ENCODE measurements at regions not wholly inside any gene's neighbourhood (a gene's known extent, or its start where the extent isn't known, plus 50 kb on each side); places are given as distances from the start of the nearest gene placed in this dataset.

DNA sequence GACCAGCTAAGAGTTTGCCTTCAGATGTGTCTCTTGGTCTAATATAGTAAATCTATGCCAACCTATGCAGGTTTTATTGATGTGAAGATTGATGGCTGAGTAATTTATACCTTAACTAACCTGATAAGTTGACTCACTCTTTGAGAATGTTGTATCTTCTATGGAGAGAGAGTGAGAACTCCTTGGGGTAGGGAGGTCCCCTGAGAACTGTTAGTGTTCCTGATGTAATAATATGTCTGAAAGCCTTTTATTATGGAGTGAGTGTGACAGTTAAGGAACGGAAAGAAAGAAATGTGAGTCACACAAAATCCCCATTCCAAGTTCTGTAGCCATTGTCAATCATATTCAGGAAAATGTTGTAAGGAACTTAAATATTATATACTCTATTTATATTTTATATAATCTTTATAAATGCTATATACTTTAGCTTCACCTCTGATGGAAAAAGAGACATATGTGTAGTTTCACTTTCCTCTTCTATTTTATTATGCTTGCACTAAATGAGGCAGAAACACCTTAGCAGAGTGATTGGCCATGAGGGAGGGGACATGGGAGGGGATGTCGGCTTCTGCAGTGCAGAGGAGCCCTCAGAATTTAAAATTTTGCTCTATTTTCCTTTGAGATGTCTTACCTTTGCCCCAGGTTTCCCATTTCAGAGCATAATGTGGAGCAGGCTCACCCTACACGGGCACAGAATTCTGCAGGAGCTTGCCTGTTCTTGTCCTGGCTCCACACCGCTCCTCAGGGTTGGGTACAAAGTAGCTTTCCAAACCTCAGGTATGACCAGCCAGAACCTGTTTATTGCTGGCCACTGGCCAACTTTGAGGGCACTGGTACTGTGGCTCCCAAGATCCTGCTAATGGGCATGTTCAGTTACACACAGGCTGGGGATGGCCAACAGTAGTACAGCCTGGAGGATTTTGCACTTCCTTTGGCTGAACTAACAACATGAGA, 57.7 kb downstream of the ARF6 start:
- no peak for ATAC-seq
- no peak for TF ChIP-seq TOX (CRISPR knock-in tag; IDR thresholded peaks at IDR 0.05; ENCODE audit: borderline replicate concordance)
- TF ChIP-seq CSDC2 (CRISPR knock-in tag; IDR thresholded peaks at IDR 0.05), result no peak
- TF ChIP-seq SNAI2 (CRISPR knock-in tag; IDR thresholded peaks at IDR 0.05), result no peak
- TF ChIP-seq ISL1 (CRISPR knock-in tag; IDR thresholded peaks at IDR 0.05), result no peak; the same call in 1 of the 2 replicates
- TF ChIP-seq, protein P1, sequence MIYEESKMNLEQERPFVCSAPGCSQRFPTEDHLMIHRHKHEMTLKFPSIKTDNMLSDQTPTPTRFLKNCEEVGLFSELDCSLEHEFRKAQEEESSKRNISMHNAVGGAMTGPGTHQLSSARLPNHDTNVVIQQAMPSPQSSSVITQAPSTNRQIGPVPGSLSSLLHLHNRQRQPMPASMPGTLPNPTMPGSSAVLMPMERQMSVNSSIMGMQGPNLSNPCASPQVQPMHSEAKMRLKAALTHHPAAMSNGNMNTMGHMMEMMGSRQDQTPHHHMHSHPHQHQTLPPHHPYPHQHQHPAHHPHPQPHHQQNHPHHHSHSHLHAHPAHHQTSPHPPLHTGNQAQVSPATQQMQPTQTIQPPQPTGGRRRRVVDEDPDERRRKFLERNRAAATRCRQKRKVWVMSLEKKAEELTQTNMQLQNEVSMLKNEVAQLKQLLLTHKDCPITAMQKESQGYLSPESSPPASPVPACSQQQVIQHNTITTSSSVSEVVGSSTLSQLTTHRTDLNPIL (CRISPR knock-in tag; IDR thresholded peaks at IDR 0.05; ENCODE audit: low read depth), result no peak
- no peak for TF ChIP-seq ZNF70 (CRISPR knock-in tag; IDR thresholded peaks at IDR 0.05)
- TF ChIP-seq ESRRG (CRISPR knock-in tag; IDR thresholded peaks at IDR 0.05), result no peak
- TF ChIP-seq ZFP3 (CRISPR knock-in tag; IDR thresholded peaks at IDR 0.05), result no peak
- no peak for TF ChIP-seq OSR1 (CRISPR knock-in tag; IDR thresholded peaks at IDR 0.05)
- TF ChIP-seq ZNF565 (CRISPR knock-in tag; conservative IDR thresholded peaks at IDR 0.05; ENCODE audit: low read depth), result no peak
- TF ChIP-seq PPARA (CRISPR knock-in tag; IDR thresholded peaks at IDR 0.05; ENCODE audit: borderline replicate concordance), result no peak
- TF ChIP-seq GLIS3 (CRISPR knock-in tag; IDR thresholded peaks at IDR 0.05), result no peak
- no peak for TF ChIP-seq RARB (CRISPR knock-in tag; IDR thresholded peaks at IDR 0.05)
- TF ChIP-seq ZC3H10 (CRISPR knock-in tag; IDR thresholded peaks at IDR 0.05), result no peak
- TF ChIP-seq, protein P2, sequence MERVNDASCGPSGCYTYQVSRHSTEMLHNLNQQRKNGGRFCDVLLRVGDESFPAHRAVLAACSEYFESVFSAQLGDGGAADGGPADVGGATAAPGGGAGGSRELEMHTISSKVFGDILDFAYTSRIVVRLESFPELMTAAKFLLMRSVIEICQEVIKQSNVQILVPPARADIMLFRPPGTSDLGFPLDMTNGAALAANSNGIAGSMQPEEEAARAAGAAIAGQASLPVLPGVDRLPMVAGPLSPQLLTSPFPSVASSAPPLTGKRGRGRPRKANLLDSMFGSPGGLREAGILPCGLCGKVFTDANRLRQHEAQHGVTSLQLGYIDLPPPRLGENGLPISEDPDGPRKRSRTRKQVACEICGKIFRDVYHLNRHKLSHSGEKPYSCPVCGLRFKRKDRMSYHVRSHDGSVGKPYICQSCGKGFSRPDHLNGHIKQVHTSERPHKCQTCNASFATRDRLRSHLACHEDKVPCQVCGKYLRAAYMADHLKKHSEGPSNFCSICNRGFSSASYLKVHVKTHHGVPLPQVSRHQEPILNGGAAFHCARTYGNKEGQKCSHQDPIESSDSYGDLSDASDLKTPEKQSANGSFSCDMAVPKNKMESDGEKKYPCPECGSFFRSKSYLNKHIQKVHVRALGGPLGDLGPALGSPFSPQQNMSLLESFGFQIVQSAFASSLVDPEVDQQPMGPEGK (CRISPR knock-in tag; IDR thresholded peaks at IDR 0.05; ENCODE audit: borderline replicate concordance), result no peak
- TF ChIP-seq BACH2 (CRISPR knock-in tag; IDR thresholded peaks at IDR 0.05; ENCODE audit: borderline replicate concordance), result no peak
- TF ChIP-seq, protein P3, sequence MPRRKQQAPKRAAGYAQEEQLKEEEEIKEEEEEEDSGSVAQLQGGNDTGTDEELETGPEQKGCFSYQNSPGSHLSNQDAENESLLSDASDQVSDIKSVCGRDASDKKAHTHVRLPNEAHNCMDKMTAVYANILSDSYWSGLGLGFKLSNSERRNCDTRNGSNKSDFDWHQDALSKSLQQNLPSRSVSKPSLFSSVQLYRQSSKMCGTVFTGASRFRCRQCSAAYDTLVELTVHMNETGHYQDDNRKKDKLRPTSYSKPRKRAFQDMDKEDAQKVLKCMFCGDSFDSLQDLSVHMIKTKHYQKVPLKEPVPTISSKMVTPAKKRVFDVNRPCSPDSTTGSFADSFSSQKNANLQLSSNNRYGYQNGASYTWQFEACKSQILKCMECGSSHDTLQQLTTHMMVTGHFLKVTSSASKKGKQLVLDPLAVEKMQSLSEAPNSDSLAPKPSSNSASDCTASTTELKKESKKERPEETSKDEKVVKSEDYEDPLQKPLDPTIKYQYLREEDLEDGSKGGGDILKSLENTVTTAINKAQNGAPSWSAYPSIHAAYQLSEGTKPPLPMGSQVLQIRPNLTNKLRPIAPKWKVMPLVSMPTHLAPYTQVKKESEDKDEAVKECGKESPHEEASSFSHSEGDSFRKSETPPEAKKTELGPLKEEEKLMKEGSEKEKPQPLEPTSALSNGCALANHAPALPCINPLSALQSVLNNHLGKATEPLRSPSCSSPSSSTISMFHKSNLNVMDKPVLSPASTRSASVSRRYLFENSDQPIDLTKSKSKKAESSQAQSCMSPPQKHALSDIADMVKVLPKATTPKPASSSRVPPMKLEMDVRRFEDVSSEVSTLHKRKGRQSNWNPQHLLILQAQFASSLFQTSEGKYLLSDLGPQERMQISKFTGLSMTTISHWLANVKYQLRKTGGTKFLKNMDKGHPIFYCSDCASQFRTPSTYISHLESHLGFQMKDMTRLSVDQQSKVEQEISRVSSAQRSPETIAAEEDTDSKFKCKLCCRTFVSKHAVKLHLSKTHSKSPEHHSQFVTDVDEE (CRISPR knock-in tag; IDR thresholded peaks at IDR 0.05), result no peak

DNA sequence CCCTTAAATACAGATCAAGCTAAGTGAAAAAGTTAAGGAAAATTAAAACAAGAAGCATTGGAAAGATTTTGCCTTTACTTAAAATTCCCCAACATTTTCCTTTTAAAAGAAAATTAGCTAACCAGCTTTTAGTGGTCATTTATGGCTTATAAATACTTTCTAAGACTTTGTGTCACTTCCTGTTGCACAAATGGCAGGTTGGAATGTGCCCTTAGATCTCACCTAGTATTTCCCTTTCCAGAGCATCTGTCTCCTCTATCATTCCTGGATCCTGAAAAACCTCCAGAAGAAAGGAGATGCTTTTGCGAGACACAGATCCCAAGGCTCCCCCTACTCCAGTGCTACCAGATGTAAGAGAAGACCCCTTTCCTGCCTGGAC, 58.3 kb downstream of the ARF6 start:
- ATAC-seq, result no peak
- TF ChIP-seq CSDC2 (CRISPR knock-in tag; IDR thresholded peaks at IDR 0.05) (no peak), SNAI2 (CRISPR knock-in tag; IDR thresholded peaks at IDR 0.05) (no peak), ZFP3 (CRISPR knock-in tag; IDR thresholded peaks at IDR 0.05) (no peak), ZC3H10 (CRISPR knock-in tag; IDR thresholded peaks at IDR 0.05) (no peak), ZNF70 (CRISPR knock-in tag; IDR thresholded peaks at IDR 0.05) (no peak)

DNA sequence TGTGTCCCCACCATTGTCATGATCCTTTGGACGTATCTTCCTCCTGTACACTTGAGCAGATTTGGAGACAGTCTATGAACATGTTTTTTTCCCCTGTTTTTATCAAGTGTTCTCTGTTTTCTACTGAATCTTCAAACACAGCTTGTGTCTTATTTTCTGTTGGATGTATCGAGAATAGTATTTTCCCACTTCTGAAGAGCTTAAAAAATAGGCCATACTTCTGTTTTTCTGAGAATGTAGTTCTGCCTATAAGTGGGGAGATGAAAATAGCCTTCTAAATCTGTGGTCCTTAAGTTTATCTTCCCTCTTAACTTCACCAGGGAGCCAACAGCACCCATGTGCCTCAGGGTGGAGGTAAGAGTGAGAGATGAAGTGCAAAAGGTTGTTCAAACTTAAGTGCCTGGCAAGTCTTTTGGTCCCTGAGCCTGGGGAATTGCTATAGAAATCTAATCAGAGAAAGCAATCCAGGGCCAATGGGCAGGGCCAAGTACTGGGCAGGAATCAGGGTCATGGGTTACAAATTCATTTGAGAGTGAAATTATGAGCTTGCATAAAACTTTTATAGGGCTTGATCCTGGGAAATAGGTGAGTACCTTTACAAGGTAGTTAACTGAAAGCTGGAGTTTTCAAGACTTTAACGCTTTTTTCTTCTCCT, 58.9 kb downstream of the ARF6 start:
- ATAC-seq, result no peak
- no peak for TF ChIP-seq RARB (CRISPR knock-in tag; IDR thresholded peaks at IDR 0.05)
- no peak for TF ChIP-seq TCF4 (CRISPR knock-in tag; IDR thresholded peaks at IDR 0.05; ENCODE audit: borderline replicate concordance)
- no peak for TF ChIP-seq CSDC2 (CRISPR knock-in tag; IDR thresholded peaks at IDR 0.05)
- TF ChIP-seq ZFP30 (CRISPR knock-in tag; IDR thresholded peaks at IDR 0.05), result no peak
- TF ChIP-seq ZFP3 (CRISPR knock-in tag; IDR thresholded peaks at IDR 0.05), result no peak
- no peak for TF ChIP-seq OSR1 (CRISPR knock-in tag; IDR thresholded peaks at IDR 0.05)
- TF ChIP-seq, protein P1 (CRISPR knock-in tag; IDR thresholded peaks at IDR 0.05; ENCODE audit: low read depth), result no peak
- no peak for TF ChIP-seq BACH2 (CRISPR knock-in tag; IDR thresholded peaks at IDR 0.05; ENCODE audit: borderline replicate concordance)
- TF ChIP-seq ZC3H10 (CRISPR knock-in tag; IDR thresholded peaks at IDR 0.05), result no peak
